ENCODE measurements at regions not wholly inside any gene's neighbourhood (a gene's known extent, or its start where the extent isn't known, plus 50 kb on each side); places are given as distances from the start of the nearest gene placed in this dataset.

- TF ChIP-seq POLR2A (IDR thresholded peaks at IDR 0.05) (no peak), CTCF (IDR thresholded peaks at IDR 0.05 in 4 of 5, conservative IDR thresholded peaks at IDR 0.05 in 1 of 5) (no peak)
Measured at GRCh38 chr11:33438301-33438700, 181.1 kb downstream of the HIPK3 start.

All from gastrocnemius medialis (tissue), 4 donors.